ENCODE measurements at regions not wholly inside any gene's neighbourhood (a gene's known extent, or its start where the extent isn't known, plus 50 kb on each side); places are given as distances from the start of the nearest gene placed in this dataset.

GRCh38 chr4:32161392-32161791 lies 1441.2 kb downstream of the PCDH7 start:
- no peak overlapping the region for H2BK5ac ChIP-seq (ENCODE audit: low read depth, low read length)
- no peaks in the 10 kb centered on the region for H3K9me3 ChIP-seq (ENCODE audit: insufficient read depth in 2 of 2, low read depth in 1 of 2, low read length in 1 of 2)
- H3K27me3 ChIP-seq (replicated peaks in 1 of 4; ENCODE audit: control insufficient read depth in 3 of 4, extremely low read depth in 1 of 4, insufficient read depth in 3 of 4, low read length in 3 of 4), result no peaks in the 10 kb centered on the region
- H4K5ac ChIP-seq (ENCODE audit: insufficient read length, low read depth, low read length), result no peak overlapping the region
- no peak overlapping the region for H2AK5ac ChIP-seq (ENCODE audit: low read depth, low read length)
- H2BK20ac ChIP-seq (ENCODE audit: low read length), result no peak overlapping the region
- H3K14ac ChIP-seq (ENCODE audit: insufficient read length), result no peak overlapping the region
- H3K23ac ChIP-seq (ENCODE audit: insufficient read length), result no peak overlapping the region
- no peak overlapping the region for H3K56ac ChIP-seq (replicated peaks; ENCODE audit: insufficient read length, low read depth, low read length)
- no peaks in the 10 kb centered on the region for H3K36me3 ChIP-seq (ENCODE audit: control insufficient read depth in 2 of 4, insufficient read depth in 4 of 4, low read length in 3 of 4)
- no peak overlapping the region for H3K4me3 ChIP-seq (ENCODE audit: extremely low read depth in 1 of 4, insufficient read depth in 2 of 4, low read depth in 3 of 4, low read length in 4 of 4)
- FAIRE-seq (no peak), DNase-seq (ENCODE audit: low read depth in 1 of 2, low spot score in 2 of 2) (no peak)
- H2BK15ac ChIP-seq (ENCODE audit: low read length), result no peak overlapping the region
- no peaks in the 10 kb centered on the region for H3K4me1 ChIP-seq (replicated peaks in 1 of 4; ENCODE audit: control insufficient read depth in 3 of 4, insufficient read depth in 4 of 4, low read length in 3 of 4)
- no peaks in the 10 kb centered on the region for H3K23me2 ChIP-seq (ENCODE audit: low read depth, low read length)
- no peak overlapping the region for H2BK12ac ChIP-seq (ENCODE audit: low read depth, low read length)
- no peak overlapping the region for H2AFZ ChIP-seq (ENCODE audit: low read length)
- H2BK120ac ChIP-seq (replicated peaks; ENCODE audit: low read depth, low read length), result no peak overlapping the region
- ChIA-PET CTCF (ENCODE audit: partially characterized antibody) (no interaction called here), POLR2A (ENCODE audit: partially characterized antibody) (no interaction called here)
- no peak overlapping the region for H3K9ac ChIP-seq (replicated peaks in 1 of 4; ENCODE audit: extremely low read depth in 1 of 4, low read depth in 3 of 4, low read length in 3 of 4)
- H3K79me2 ChIP-seq (ENCODE audit: control insufficient read depth in 1 of 2, insufficient read depth in 2 of 2, low read length in 2 of 2), result no peaks in the 10 kb centered on the region
- 97% methylated on average over 3 of the region's 3 CpGs; no CpG with 5 or more reads in 1 of the 2 experiments for WGBS, 2 experiments (ENCODE audit: extremely low coverage in 1 of 2, insufficient coverage in 1 of 2, insufficient read length in 1 of 2, insufficient replicate concordance in 2 of 2, low coverage in 1 of 2, low lambda C conversion rate in 2 of 2, missing lambda C conversion rate in 1 of 2)
- no peak overlapping the region for H3K4me2 ChIP-seq (ENCODE audit: insufficient read depth in 1 of 2, low read depth in 2 of 2, low read length in 2 of 2)
- H4K91ac ChIP-seq (replicated peaks; ENCODE audit: insufficient read length, low read length), result no peak overlapping the region
- no peak overlapping the region for H3K4ac ChIP-seq (replicated peaks; ENCODE audit: insufficient read length, low read depth, low read length)
- no peaks in the 10 kb centered on the region for H3K79me1 ChIP-seq (ENCODE audit: low read depth, low read length)
- TF ChIP-seq SP1 (IDR thresholded peaks at IDR 0.05; ENCODE audit: low read depth, low read length) (no peak), SIRT6 (IDR thresholded peaks at IDR 0.05; ENCODE audit: low read length) (no peak)
- H4K20me1 ChIP-seq (replicated peaks in 1 of 2; ENCODE audit: control insufficient read depth in 1 of 2, insufficient read depth in 2 of 2, low read length in 2 of 2), result no peaks in the 10 kb centered on the region
- H3K18ac ChIP-seq (ENCODE audit: extremely low read depth, low read length), result no peak overlapping the region
- H4K8ac ChIP-seq (ENCODE audit: extremely low read depth, insufficient read depth, low read length), result no peak overlapping the region
- H3K27ac ChIP-seq (ENCODE audit: low read depth, low read length), result no peak overlapping the region
